Neuronal stem cell (in vitro differentiated cells): ENCODE measurements at regions not wholly inside any gene's neighbourhood (a gene's known extent, or its start where the extent isn't known, plus 50 kb on each side); places are given as distances from the start of the nearest gene placed in this dataset.

Experiments used
- DNase-seq: peaks from one replicate; pipeline ENCODE4 v3.0.0-alpha.2; 2013; ENCODE audit warnings: low spot score
- H2AFZ ChIP-seq: one replicate; pipeline ENCODE4 v1.6.1; 2013; ENCODE audit warnings: mild to moderate bottlenecking, low read length, inconsistent platforms
- H2AK5ac ChIP-seq: 2 replicates; pipeline ENCODE4 v1.6.1; 2013; ENCODE audit warnings: low read depth, mild to moderate bottlenecking, inconsistent platforms, low read length, moderate library complexity, mixed read lengths
- H2BK120ac ChIP-seq: 2 replicates; pipeline ENCODE4 v1.6.1; 2013; ENCODE audit warnings: low read depth, mild to moderate bottlenecking, inconsistent platforms, low read length, moderate library complexity, mixed read lengths
- H2BK12ac ChIP-seq: one replicate; pipeline ENCODE4 v1.6.1; 2013; ENCODE audit warnings: low read length, inconsistent platforms
- H2BK15ac ChIP-seq: 2 replicates; pipeline ENCODE4 v1.6.1; 2013; ENCODE audit warnings: mild to moderate bottlenecking, low read length, inconsistent platforms, mixed read lengths
- H2BK5ac ChIP-seq: one replicate; pipeline ENCODE4 v1.6.1; 2013; ENCODE audit warnings: inconsistent platforms, mild to moderate bottlenecking, low read length, moderate library complexity
- H3K14ac ChIP-seq: one replicate; pipeline ENCODE4 v1.6.1; 2013; ENCODE audit warnings: low read length, inconsistent platforms
- H3K18ac ChIP-seq: 2 replicates; pipeline ENCODE4 v1.6.1; 2013; ENCODE audit warnings: low read length, inconsistent platforms
- H3K23ac ChIP-seq: 2 replicates; pipeline ENCODE4 v1.6.1; 2013; ENCODE audit warnings: low read depth, mild to moderate bottlenecking, mixed read lengths, low read length, inconsistent platforms; ENCODE audit not compliant: poor library complexity
- H3K27ac ChIP-seq: replicated peaks from 3 replicates; pipeline ENCODE4 v1.5.1; 2013; ENCODE audit warnings: low read length, inconsistent platforms
- H3K27me3 ChIP-seq, 3 experiments: 2 replicates each; pipeline ENCODE4 v1.6.1; 2013; ENCODE audit warnings: low read length in 3 of 3, mild to moderate bottlenecking in 2 of 3, inconsistent platforms in 1 of 3, low read depth in 1 of 3, mixed read lengths in 1 of 3, moderate library complexity in 1 of 3; ENCODE audit not compliant: control insufficient read depth in 3 of 3, insufficient read depth in 3 of 3
- H3K36me3 ChIP-seq, 2 donors: replicated peaks in 1 of 2; 2 replicates each; pipeline ENCODE4 v1.6.1; 2013; ENCODE audit warnings: low read length in 2 of 2; ENCODE audit not compliant: control insufficient read depth in 2 of 2, insufficient read depth in 2 of 2
- H3K4ac ChIP-seq: 2 replicates; pipeline ENCODE4 v1.6.1; 2013; ENCODE audit warnings: inconsistent platforms, mild to moderate bottlenecking, low read length, moderate library complexity
- H3K4me1 ChIP-seq, 2 donors: 1 replicate in 1 of 2; 2 replicates in 1 of 2; pipeline ENCODE4 v1.6.1; 2013; ENCODE audit warnings: low read length in 2 of 2, low read depth in 1 of 2; ENCODE audit not compliant: control insufficient read depth in 2 of 2, insufficient read depth in 1 of 2
- H3K4me2 ChIP-seq: one replicate; pipeline ENCODE4 v1.6.1; 2013; ENCODE audit warnings: mild to moderate bottlenecking, low read length, inconsistent platforms; ENCODE audit not compliant: insufficient read depth, poor library complexity, severe bottlenecking
- H3K4me3 ChIP-seq, 2 donors: 2 replicates each; pipeline ENCODE4 v1.5.1; 2013; ENCODE audit warnings: low read length in 2 of 2, mild to moderate bottlenecking in 2 of 2, inconsistent platforms in 1 of 2, moderate library complexity in 1 of 2
- H3K79me1 ChIP-seq: one replicate; pipeline ENCODE4 v1.6.1; 2013; ENCODE audit warnings: low read depth, mild to moderate bottlenecking, inconsistent platforms, low read length, moderate library complexity
- H3K9ac ChIP-seq: one replicate; pipeline ENCODE4 v1.6.1; 2013; ENCODE audit warnings: mild to moderate bottlenecking, low read depth, low read length, inconsistent platforms; ENCODE audit not compliant: poor library complexity
- H3K9me3 ChIP-seq, 2 donors: replicated peaks in 1 of 2; 2 replicates each; pipeline versions ENCODE3 to v1.6.1; 2013; ENCODE audit warnings: low read length in 2 of 2, mild to moderate bottlenecking in 2 of 2, inconsistent platforms in 1 of 2, low read depth in 1 of 2, mixed read lengths in 1 of 2, moderate library complexity in 1 of 2; ENCODE audit not compliant: control insufficient read depth in 2 of 2, insufficient read depth in 1 of 2
- H4K8ac ChIP-seq: one replicate; pipeline ENCODE4 v1.6.1; 2013; ENCODE audit warnings: low read depth, mild to moderate bottlenecking, inconsistent platforms, low read length, moderate library complexity
- H4K91ac ChIP-seq: one replicate; pipeline ENCODE4 v1.6.1; 2013; ENCODE audit warnings: low read length, low read depth, mild to moderate bottlenecking, inconsistent platforms; ENCODE audit not compliant: poor library complexity
- WGBS, 2 donors: extraction: QIAGEN DNeasy Blood & Tissue Kit; methylation state at CpG; one replicate each; pipeline ENCODE4 v1.1.7; 2013; ENCODE audit warnings: missing lambda C conversion rate in 2 of 2, mixed read lengths in 1 of 2; ENCODE audit not compliant: insufficient read length in 2 of 2, insufficient replicate concordance in 1 of 2; ENCODE audit errors: extremely low coverage in 2 of 2; 5-methylcytosine and 5-hydroxymethylcytosine counted together

DNA sequence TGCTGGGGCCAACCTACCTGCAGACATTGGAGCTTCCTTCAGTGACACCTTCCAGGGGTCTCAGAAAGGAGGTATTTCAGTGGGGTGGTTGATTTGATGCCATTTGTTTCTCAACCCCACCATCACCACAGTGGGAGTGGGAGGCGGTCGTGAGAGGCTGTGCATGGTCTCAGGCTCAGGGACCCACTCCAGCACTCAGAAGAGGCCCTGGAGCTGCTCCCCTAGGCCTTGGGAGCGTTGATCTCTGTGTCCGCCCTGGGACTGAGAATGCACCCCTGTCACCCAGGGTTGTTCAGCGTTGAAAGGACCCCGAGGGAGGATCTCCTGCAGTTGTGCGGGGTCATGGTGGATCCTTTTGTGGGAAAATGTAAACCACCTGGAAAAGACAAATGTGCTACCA, 410.6 kb downstream of the GLRX3 start:
- Histone ChIP-seq H3K27me3 (no peaks in the 10 kb centered on the region), H3K9me3 (no peaks in the 10 kb centered on the region), H2BK15ac (no peak overlapping the region), H3K4me2 (no peak overlapping the region), H2BK12ac (no peak overlapping the region), H2AFZ (no peak overlapping the region), H3K27ac (no peak overlapping the region), H3K4me1 (peaks cover 0 to 5% of the 10 kb centered on the region in 2 donors), H2BK120ac (no peak overlapping the region), H2AK5ac (no peak overlapping the region), H4K8ac (no peak overlapping the region), H3K9ac (no peak overlapping the region), H3K4me3 (no peak overlapping the region), H3K18ac (no peak overlapping the region), H3K14ac (no peak overlapping the region), H3K36me3 (no peaks in the 10 kb centered on the region), H4K91ac (no peak overlapping the region), H3K4ac (no peak overlapping the region), H3K79me1 (no peaks in the 10 kb centered on the region), H3K23ac (no peak overlapping the region), H2BK5ac (no peak overlapping the region)
- no CpG with 5 or more reads among the region's 7 CpGs for WGBS, 2 donors
- DNase-seq: no peak

- Histone ChIP-seq H2AK5ac (no peak overlapping the region), H2AFZ (no peak overlapping the region), H3K36me3 (no peaks in the 10 kb centered on the region), H4K8ac (no peak overlapping the region), H3K79me1 (no peaks in the 10 kb centered on the region), H3K4ac (no peak overlapping the region), H2BK15ac (no peak overlapping the region), H3K27me3 (no peaks in the 10 kb centered on the region), H3K9ac (no peak overlapping the region), H3K27ac (no peak overlapping the region), H2BK5ac (no peak overlapping the region), H3K9me3 (no peaks in the 10 kb centered on the region), H4K91ac (no peak overlapping the region), H3K18ac (no peak overlapping the region), H2BK12ac (no peak overlapping the region), H3K23ac (no peak overlapping the region), H3K4me2 (no peak overlapping the region), H3K4me1 (peaks cover 0 to 5% of the 10 kb centered on the region in 2 donors), H2BK120ac (no peak overlapping the region), H3K14ac (no peak overlapping the region), H3K4me3 (no peak overlapping the region)
- DNase-seq: no peak
- no CpG with 5 or more reads among the region's 4 CpGs for WGBS, 2 donors
These were observed 411.2 kb downstream of the GLRX3 start for GRCh38 chr10:130547368-130547767.

DNA sequence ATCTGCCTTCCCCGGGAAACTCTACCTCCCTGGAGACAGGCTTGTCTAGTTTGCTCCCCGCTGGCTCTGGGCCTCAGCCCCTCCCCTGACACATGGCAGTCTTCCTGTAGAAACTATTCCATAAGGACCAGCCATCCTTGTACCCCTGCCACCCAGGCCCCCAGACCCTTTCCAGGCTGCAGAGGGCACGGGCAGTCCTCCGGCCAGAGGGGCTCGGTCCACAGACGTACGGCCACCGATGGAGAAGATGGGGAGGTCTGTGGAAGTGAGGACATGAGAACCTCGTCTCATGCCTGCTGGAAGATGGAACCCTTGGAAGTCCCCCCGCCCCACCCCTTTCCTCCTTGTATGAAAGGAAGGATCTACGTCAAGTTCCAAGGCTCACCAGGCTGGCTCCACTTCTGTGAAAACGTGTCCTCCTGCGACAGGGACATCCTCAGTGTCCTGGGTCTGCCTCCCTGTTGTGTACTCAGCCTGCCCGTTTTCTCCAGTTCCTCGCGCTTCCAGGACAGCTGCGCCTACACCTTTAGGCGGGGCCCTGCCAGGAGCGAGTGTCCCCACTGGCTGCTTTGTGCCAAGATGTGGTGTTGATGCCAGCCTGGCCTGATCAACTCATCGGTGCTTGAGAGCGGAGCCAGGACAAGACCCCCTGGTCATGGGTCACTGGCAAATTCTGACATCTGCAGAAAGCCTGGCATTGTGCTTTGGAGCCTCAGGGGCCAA, 414.9 kb downstream of the GLRX3 start:
- DNase-seq: no peak
- Histone ChIP-seq H3K4me2 (no peak overlapping the region), H2BK120ac (no peak overlapping the region), H3K9ac (no peak overlapping the region), H2BK12ac (no peak overlapping the region), H3K14ac (no peak overlapping the region), H2AFZ (no peak overlapping the region), H3K79me1 (no peaks in the 10 kb centered on the region), H3K18ac (no peak overlapping the region), H4K8ac (no peak overlapping the region), H3K23ac (peak overlapping the region; percentile 12), H2BK5ac (no peak overlapping the region), H3K36me3 (no peaks in the 10 kb centered on the region), H3K4ac (no peak overlapping the region), H3K4me1 (no peaks in the 10 kb centered on the region), H4K91ac (no peak overlapping the region), H3K27me3 (no peaks in the 10 kb centered on the region), H3K27ac (no peak overlapping the region), H3K4me3 (no peak overlapping the region), H2BK15ac (no peak overlapping the region), H2AK5ac (peak overlapping the region; percentile 48), H3K9me3 (no peaks in the 10 kb centered on the region)
- no CpG with 5 or more reads among the region's 21 CpGs for WGBS, 2 donors

GRCh38 chr10:130551676-130552075, 415.5 kb downstream of the GLRX3 start:
- Histone ChIP-seq H3K4me2 (no peak overlapping the region), H2BK5ac (no peak overlapping the region), H3K36me3 (no peaks in the 10 kb centered on the region), H2AK5ac (no peak overlapping the region), H4K91ac (no peak overlapping the region), H3K4me3 (no peak overlapping the region), H3K4me1 (no peaks in the 10 kb centered on the region), H3K9ac (no peak overlapping the region), H3K14ac (no peak overlapping the region), H4K8ac (no peak overlapping the region), H3K9me3 (no peaks in the 10 kb centered on the region), H2BK12ac (no peak overlapping the region), H3K27ac (no peak overlapping the region), H2AFZ (no peak overlapping the region), H2BK15ac (no peak overlapping the region), H3K27me3 (no peaks in the 10 kb centered on the region), H3K79me1 (no peaks in the 10 kb centered on the region), H3K18ac (no peak overlapping the region), H3K23ac (no peak overlapping the region), H2BK120ac (no peak overlapping the region), H3K4ac (no peak overlapping the region)
- WGBS, 2 donors: no CpG with 5 or more reads among the region's 7 CpGs
- no peak for DNase-seq
